GM18502 (cell line): ENCODE measurements at regions not wholly inside any gene's neighbourhood (a gene's known extent, or its start where the extent isn't known, plus 50 kb on each side); places are given as distances from the start of the nearest gene placed in this dataset.

Experiments
- ATAC-seq: cut with Tn5 transposase; IDR thresholded peaks from one replicate; pipeline ENCODE4 v1.9.1; 2021; ENCODE audit warnings: mild to moderate bottlenecking; ENCODE audit not compliant: unreplicated experiment, poor library complexity

DNA sequence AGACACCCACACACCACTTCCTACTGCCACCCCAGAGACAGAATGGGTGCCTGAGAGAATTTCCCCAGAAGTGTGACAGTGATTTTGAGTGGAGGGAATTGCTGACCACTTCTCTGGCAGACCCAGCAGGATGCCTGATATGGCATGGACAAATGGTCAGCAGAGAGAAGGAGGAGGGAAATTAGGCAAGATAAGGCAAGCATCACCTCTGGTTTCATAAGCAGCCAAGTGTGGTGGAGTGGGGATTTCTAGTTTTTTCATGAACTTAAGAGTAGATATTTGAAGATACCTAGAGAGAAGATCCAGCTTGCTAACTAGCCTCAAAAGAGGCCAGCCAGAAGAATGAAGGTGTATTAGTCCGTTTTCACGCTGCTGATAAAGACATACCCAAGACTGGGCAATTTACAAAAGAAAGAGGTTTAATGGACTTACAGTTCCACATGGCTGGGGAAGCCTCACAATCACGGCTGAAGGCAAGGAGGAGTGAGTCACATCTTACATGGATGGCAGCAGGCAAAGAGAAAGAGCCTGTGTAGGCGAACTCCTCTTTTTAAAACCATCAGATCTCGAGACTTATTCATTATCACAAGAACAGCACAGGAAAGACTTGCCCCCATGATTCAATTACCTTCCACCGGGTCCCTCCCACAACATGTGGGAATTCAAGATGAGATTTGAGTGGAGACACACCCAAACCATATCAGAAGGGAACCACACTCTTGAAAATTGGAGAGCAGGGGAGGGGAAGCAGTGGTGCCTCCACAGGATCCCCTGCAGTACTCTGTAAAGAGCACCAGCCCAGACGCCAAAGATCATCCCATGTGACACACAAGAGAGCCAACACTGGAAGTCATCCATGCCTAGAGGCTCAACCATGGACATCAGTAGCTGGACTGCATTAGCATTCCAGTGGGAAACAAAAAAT is 64.2 kb downstream of the RBM43 start:
- ATAC-seq, result no peak

DNA sequence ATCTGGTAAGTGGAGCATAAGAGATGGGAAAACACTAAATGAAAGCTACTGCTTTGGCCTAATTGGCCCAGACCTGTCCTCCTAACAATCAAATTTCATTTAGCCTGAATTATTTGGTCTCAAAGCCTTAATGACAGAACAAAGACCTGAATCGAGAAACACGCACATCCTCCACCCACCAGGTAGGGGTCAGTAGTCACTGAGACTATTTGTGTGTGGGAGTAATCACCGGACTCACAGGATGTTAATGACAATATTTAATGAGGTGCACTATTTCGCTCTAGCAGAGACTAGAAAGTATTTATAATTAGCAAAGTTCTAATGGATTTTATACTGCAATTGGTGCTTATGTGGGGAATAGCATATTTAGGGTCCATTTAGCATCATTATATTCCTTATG is 68.1 kb downstream of the RBM43 start:
- ATAC-seq, result no peak

DNA sequence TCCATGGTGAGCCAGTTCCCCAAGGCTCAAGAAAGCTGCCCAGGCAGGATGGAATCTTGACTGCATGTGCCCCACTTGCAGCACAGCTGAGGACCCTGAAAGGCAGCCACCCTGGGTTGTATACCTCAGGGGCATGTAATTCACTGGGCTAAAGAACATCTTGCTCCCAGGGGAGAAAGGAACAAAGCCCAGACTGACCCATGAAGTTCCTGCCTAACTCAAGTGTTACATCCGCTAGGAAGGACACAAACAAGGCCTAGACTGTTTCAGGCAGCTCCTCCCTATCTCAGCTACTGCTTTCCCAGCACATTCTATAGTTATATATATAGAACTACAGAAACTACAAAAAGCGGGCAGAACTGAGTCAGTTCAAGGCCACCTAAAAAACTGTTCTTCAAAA is 69.0 kb downstream of the RBM43 start:
- no peak for ATAC-seq

GRCh38 chr2:151191001-151191400 is 70.7 kb downstream of the RBM43 start:
- no peak for ATAC-seq

DNA sequence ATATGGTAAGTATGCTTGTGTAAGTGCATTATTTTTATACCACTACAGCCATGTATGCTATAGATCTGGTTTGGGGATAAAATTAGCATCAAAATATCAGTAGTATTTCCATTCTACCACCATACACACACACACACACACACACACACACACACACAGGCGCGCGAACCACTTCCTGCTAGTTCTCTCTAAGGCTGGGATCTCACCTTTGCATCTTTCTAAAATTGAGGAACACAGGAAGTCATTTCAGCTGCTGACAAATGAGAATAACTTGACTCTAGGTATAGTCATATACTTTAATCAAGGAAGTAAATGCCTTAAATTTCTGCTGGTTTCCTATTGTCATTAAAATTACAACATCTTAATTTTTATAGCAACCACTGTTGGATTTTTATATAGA is 72.5 kb downstream of the RBM43 start:
- no peak for ATAC-seq

DNA sequence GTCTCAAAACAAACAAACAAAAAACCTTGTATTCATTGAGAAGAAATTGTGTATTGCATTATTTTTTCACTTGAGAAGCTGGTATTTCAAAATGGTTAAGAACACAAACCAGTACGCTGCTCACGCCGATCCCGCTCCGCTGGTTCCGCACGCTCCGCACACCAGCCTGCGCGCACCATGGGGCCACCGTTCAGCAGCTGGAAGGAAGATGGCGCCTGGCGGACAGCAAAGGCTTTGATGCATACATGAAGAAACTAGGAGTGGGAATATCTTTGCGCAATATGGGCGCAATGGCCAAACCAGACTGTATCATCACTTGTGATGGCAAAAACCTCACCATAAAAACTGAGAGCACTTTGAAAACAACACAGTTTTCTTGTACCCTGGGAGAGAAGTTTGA is 75.7 kb downstream of the RBM43 start:
- ATAC-seq, result no peak

GRCh38 chr2:151182899-151183809 is 78.5 kb downstream of the RBM43 start:
- ATAC-seq, result no peak

GRCh38 chr2:151182396-151182795 is 79.3 kb downstream of the RBM43 start:
- ATAC-seq, result no peak

DNA sequence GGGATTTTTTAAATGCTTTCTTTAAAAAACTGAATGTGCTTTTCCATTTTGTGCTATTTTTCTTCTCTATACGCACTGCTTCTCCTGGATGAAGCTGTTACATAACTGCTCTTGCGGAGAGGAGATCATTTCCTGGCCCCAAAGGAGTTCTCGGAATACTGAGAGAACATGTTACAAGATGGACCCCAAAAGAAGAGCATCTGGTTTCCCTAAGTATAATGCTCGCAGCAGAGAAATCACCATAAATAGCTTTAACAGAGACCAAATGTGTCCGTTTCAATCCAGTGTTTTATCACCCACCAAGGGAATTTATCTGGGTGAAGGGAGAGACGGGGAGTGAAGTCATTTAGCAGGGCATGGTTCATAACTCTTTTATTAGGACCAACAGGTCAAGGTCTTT is 80.1 kb downstream of the RBM43 start:
- no peak for ATAC-seq

DNA sequence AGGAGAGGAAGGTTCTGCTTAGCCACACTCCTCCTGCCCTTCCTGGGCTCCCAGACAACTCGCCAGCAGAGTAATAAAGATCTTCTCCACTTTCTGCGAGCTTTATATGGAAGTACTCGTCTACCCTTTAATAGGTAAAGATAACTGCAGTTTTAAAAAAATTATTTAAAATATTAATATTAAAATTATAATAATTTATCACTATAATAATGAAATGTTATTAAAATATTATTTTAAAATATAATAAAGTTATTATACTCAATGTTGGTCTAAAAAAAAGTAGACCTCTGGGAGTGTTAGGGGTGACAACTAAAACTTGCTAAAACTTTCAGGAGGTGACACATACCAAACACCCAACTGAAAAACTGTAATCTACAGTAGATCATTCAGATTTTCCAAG is 81.5 kb downstream of the RBM43 start:
- no peak for ATAC-seq

GRCh38 chr2:151178207-151178606 is 83.5 kb downstream of the RBM43 start:
- ATAC-seq, result no peak

DNA sequence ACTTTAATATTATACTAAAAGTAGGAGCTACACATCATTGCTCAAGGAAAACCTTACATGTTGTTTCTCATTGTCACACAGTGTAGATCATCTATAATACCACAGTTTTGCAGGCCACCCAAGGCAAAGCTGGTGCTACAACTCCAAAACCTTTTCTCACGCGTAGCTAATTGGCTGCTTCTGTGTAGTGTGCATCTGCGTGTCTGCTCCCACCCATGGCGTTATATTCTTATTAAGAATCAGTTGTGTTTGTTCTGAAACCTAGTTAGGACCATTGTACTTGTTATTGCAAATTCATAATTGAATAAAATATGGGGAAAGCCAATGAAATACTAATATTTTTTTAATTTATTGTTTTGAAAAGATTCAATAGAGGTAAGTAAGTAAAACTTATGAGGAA is 83.9 kb downstream of the RBM43 start:
- ATAC-seq, result no peak

GRCh38 chr2:151176661-151177060 is 85.0 kb downstream of the RBM43 start:
- no peak for ATAC-seq

GRCh38 chr2:151175864-151176263 is 85.8 kb downstream of the RBM43 start:
- no peak for ATAC-seq

GRCh38 chr2:151174127-151174526 is 87.5 kb downstream of the RBM43 start:
- ATAC-seq, result no peak

DNA sequence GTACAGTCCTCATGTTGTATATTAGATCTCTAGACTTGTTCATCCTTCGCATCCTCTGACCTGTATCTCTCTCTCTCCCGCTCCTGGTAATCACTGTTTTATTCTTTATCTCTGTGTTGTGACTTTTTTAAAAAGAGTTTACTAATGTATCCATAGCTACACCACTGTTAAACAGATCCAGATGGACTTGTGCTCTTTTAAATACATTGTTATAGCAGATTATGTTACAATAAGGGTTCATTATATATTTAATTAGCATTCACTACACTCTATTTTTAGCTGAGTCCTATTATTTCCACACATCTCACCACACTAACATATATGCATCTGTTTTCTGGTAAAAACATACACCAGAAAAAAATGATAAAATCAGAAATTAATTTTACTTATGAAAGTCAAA is 90.5 kb downstream of the RBM43 start:
- no peak for ATAC-seq

DNA sequence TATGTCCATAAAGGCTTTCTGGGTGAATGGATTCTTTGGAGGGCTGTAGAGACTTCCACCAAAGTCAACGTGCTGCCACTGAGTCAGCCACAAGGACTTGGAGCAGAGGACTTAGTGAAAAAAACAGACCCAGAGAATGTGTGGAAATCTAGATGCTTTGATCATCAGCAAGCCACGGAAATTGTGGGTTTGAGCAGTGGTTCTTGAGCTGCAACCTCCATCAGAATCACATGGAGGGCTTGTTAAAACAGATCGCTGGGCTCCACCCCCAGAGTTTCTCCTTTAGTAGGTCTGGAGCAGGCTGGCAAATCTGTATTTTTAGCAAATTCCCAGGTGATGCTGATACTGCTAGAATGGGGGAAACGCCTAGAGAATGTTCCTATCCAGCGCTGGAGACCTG is 95.3 kb downstream of the RBM43 start:
- no peak for ATAC-seq

GRCh38 chr2:151165105-151165684 is 96.5 kb downstream of the RBM43 start:
- ATAC-seq, result no peak

DNA sequence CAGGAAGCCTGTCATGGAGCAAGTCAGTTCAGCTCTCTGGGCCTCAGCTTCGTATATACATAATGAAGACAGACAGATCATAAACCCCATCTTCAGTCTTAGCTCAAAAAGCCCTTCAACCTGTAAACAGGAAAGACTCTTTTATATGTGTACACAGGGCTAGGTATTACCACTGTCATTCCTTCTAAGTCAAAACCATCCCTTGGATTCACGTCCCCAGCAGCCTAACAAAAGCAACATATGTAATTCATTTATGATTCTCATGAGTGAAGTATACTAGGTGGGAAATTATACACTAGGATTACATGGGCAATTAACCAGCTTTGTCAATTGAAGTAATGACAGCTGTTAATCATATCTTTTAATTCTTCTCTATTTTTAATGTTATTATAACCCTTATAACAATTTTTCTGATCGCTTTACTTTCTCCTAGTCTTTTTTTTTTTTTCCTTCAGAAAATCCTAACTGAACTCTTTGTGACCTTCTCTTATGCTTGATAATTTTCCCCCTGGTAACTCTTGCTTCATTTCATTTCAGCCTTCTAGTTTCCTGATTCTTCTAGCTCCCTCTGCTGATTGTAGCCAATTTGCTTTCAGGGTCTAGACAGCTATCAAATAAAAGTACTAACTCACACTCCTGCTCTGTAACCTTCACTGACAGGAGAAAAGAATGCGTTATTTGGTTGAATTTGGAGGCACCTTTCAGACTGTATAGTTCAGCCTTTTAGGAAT is 99.7 kb downstream of the RBM43 start:
- no peak for ATAC-seq

- ATAC-seq, result no peak
These were observed 102.5 kb downstream of the RBM43 start for GRCh38 chr2:151159109-151159662.
